GM18873 (cell line): ENCODE measurements at regions not wholly inside any gene's neighbourhood (a gene's known extent, or its start where the extent isn't known, plus 50 kb on each side); places are given as distances from the start of the nearest gene placed in this dataset.
"Not testable (repeated sequence)": the region's sequence is repeated elsewhere in the genome, so short reads cannot be mapped to it uniquely, and the experiment has no call there.

ENCODE experiments used
- ATAC-seq: cut with Tn5 transposase; IDR thresholded peaks from one replicate; pipeline ENCODE4 v1.9.1; 2021; ENCODE audit warnings: mild to moderate bottlenecking, moderate library complexity, moderate number of reproducible peaks; ENCODE audit not compliant: unreplicated experiment, low FRiP score

GRCh38 chr2:175777337-175777736, 224.7 kb downstream of the LNPK start:
- ATAC-seq = not testable (repeated sequence)

- no peak for ATAC-seq
Measured at GRCh38 chr2:175769200-175769599, 232.9 kb downstream of the LNPK start.

- no peak for ATAC-seq
Measured at GRCh38 chr2:175766880-175767279, 235.2 kb downstream of the LNPK start.

- no peak for ATAC-seq
Measured at GRCh38 chr2:175755656-175756386, 246.2 kb downstream of the LNPK start.

GRCh38 chr2:175755169-175755568, 246.9 kb downstream of the LNPK start:
- no peak for ATAC-seq

- no peak for ATAC-seq
Measured at GRCh38 chr2:175750195-175750594, 251.9 kb downstream of the LNPK start.

- ATAC-seq = no peak
Measured at GRCh38 chr2:175745911-175746310, 256.2 kb downstream of the LNPK start.

- ATAC-seq = no peak
Measured at GRCh38 chr2:175744000-175744399, 258.1 kb downstream of the LNPK start.

- ATAC-seq = no peak
Measured at GRCh38 chr2:175743011-175743410, 259.1 kb downstream of the LNPK start.

GRCh38 chr2:175742367-175742766, 259.7 kb downstream of the LNPK start:
- no peak for ATAC-seq

- ATAC-seq = no peak
Measured at GRCh38 chr2:175741164-175741563, 260.9 kb downstream of the LNPK start.

GRCh38 chr2:175737722-175738361, 264.2 kb downstream of the LNPK start:
- no peak for ATAC-seq

- ATAC-seq = no peak
Measured at GRCh38 chr2:175734686-175735085, 267.4 kb downstream of the LNPK start.

GRCh38 chr2:175732531-175732930, 269.5 kb downstream of the LNPK start:
- no peak for ATAC-seq

- ATAC-seq = no peak
Measured at GRCh38 chr2:175730050-175730449, 272.0 kb downstream of the LNPK start.

GRCh38 chr2:175729049-175729706, 272.9 kb downstream of the LNPK start:
- no peak for ATAC-seq

GRCh38 chr2:175728032-175728431, 274.0 kb downstream of the LNPK start:
- ATAC-seq = no peak

GRCh38 chr2:175726223-175726622, 275.8 kb downstream of the LNPK start:
- no peak for ATAC-seq

GRCh38 chr2:175709248-175709647, 292.8 kb downstream of the LNPK start:
- no peak for ATAC-seq

- no peak for ATAC-seq
Measured at GRCh38 chr2:175707322-175707721, 294.7 kb downstream of the LNPK start.

- not testable (repeated sequence) for ATAC-seq
Measured at GRCh38 chr2:175704568-175704967, 297.5 kb downstream of the LNPK start.

- no peak for ATAC-seq
Measured at GRCh38 chr2:175698061-175698460, 304.0 kb downstream of the LNPK start.
